Tibial artery (tissue), 4 donors: ENCODE measurements at regions not wholly inside any gene's neighbourhood (a gene's known extent, or its start where the extent isn't known, plus 50 kb on each side); places are given as distances from the start of the nearest gene placed in this dataset.

Experiments used
- DNase-seq, 2 donors: peaks; one replicate each; pipeline ENCODE4 v3.0.0-alpha.2; 2019
- H3K27ac ChIP-seq, 2 donors: fragments of 200-600 bp; sonication (generic) in 1 of 2; 1 replicate in 1 of 2; 2 replicates in 1 of 2; pipeline ENCODE4 v1.5.1; 2018 to 2019; ENCODE audit warnings: mild to moderate bottlenecking in 1 of 2
- H3K27me3 ChIP-seq, 2 donors: fragments of 200-600 bp; sonication (generic) in 1 of 2; one replicate each; pipeline versions ENCODE4 v1.5.1 to v1.6.0; 2016 to 2019
- H3K36me3 ChIP-seq, 3 donors: fragments of 200-600 bp; sonication (generic) in 2 of 3; one replicate each; pipeline ENCODE4 v1.5.1; 2016 to 2019; ENCODE audit warnings: mild to moderate bottlenecking in 2 of 3
- H3K4me1 ChIP-seq, 4 donors: fragments of 200-600 bp; sonication (generic) in 2 of 4; 1 replicate in 3 of 4; 2 replicates in 1 of 4; pipeline ENCODE4 v1.5.1; 2016 to 2019
- H3K4me3 ChIP-seq, 2 donors: fragments of 200-600 bp; sonication (generic) in 1 of 2; 1 replicate in 1 of 2; 2 replicates in 1 of 2; pipeline ENCODE4 v1.5.1; 2018 to 2019; ENCODE audit warnings: mild to moderate bottlenecking in 2 of 2
- H3K9me3 ChIP-seq, 3 donors: fragments of 200-600 bp; sonication (generic) in 1 of 3; one replicate each; pipeline ENCODE4 v1.5.1; 2016 to 2019
- intact Hi-C: fragments of 100-400 bp; cut with DNase I; formaldehyde crosslinking; loops from one replicate; pipeline ENCODE4 v1.15.0; 2023; ENCODE audit warnings: low total_unique reads
- TF ChIP-seq, protein P1 (sequence below), 2 experiments: fragments of 200-600 bp in 1 of 2; fragments of 450-650 bp in 1 of 2; IDR thresholded peaks; one replicate each; pipeline ENCODE4 v1.5.1; 2017 to 2019; ENCODE audit warnings: antibody characterized with exemption in 2 of 2, mild to moderate bottlenecking in 1 of 2, moderate library complexity in 1 of 2

DNA sequence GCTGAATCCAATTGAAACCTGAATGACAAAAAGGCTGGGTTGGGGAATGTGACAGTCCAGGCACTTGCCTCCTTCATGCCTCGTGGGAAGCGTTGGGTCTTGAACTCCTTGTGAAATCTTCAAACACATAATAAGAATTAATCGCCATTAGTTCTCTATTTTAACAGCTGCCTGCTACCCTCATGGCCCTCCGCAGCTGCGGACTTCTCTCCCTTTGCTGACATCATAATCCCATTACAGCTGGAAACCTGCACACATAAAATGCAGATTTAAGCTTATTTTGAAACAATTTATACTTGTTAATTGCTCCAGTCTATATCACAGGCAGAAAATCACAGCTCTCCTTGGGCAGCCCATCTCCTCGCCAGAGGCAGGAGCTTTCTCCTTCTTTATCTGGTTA, 403.0 kb upstream of the MKI67 start:
- H3K27me3 ChIP-seq: peaks cover 0 to 6% of the 10 kb centered on the region in 2 donors
- no peaks in the 10 kb centered on the region for H3K4me1 ChIP-seq
- TF ChIP-seq, protein P1, sequence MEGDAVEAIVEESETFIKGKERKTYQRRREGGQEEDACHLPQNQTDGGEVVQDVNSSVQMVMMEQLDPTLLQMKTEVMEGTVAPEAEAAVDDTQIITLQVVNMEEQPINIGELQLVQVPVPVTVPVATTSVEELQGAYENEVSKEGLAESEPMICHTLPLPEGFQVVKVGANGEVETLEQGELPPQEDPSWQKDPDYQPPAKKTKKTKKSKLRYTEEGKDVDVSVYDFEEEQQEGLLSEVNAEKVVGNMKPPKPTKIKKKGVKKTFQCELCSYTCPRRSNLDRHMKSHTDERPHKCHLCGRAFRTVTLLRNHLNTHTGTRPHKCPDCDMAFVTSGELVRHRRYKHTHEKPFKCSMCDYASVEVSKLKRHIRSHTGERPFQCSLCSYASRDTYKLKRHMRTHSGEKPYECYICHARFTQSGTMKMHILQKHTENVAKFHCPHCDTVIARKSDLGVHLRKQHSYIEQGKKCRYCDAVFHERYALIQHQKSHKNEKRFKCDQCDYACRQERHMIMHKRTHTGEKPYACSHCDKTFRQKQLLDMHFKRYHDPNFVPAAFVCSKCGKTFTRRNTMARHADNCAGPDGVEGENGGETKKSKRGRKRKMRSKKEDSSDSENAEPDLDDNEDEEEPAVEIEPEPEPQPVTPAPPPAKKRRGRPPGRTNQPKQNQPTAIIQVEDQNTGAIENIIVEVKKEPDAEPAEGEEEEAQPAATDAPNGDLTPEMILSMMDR (IDR thresholded peaks at IDR 0.05): no peak
- no peaks in the 10 kb centered on the region for H3K36me3 ChIP-seq
- H3K9me3 ChIP-seq: no peaks in the 10 kb centered on the region
- no peak overlapping the region for H3K4me3 ChIP-seq
- no peak overlapping the region for H3K27ac ChIP-seq
- intact Hi-C loops: no loop called here
- DNase-seq: no peak

DNA sequence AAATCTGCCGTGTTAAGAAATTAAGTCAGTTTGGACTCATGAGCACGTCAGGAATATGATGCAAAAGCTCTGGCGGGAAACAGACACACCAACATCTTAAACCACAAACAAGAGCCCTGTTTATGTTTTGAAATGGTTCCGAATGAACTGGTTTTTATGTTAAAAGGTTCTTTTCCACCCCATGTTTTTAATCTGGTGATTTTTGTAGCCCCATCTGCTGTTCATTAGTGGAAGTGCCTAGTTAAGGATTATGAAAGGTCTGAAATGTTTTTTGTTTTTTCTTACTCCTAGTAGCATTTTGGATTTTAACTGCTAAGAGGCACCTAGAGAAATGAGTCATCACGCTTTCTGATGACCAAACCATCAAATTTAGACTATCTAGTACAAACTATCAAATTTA, 404.1 kb upstream of the MKI67 start:
- Histone ChIP-seq H3K4me1 (no peaks in the 10 kb centered on the region), H3K27ac (no peak overlapping the region), H3K27me3 (peaks cover 0 to 7% of the 10 kb centered on the region in 2 donors), H3K9me3 (no peaks in the 10 kb centered on the region), H3K4me3 (no peak overlapping the region), H3K36me3 (no peaks in the 10 kb centered on the region)
- TF ChIP-seq, protein P1 (IDR thresholded peaks at IDR 0.05): peak; percentile 25 to 29
- DNase-seq: no peak
- intact Hi-C loops: no loop called here

DNA sequence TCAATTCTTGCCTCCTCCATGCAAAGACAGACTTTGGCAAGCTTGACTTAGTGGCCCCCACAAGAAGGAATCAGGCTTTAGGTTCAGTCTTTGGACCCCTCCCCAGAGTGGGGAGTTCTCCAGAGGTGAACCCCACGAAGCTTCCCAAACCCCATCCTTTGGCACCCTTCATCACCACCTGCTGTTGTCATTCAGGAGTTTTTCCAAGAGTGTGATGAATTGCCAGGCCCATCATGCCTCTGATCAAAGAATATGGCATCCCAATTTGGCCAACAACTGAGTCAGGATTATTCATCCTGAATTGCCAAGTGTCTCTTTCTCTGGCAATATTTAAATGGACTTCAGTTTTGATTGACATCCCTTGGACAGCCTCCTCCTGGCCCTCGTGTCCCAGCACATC, 404.7 kb upstream of the MKI67 start:
- no peak overlapping the region for H3K27ac ChIP-seq
- H3K9me3 ChIP-seq: no peaks in the 10 kb centered on the region
- intact Hi-C loops: no loop called here
- no peak overlapping the region for H3K4me3 ChIP-seq
- peaks cover 0 to 9% of the 10 kb centered on the region in 2 donors for H3K27me3 ChIP-seq
- H3K36me3 ChIP-seq: no peaks in the 10 kb centered on the region
- TF ChIP-seq, protein P1 (IDR thresholded peaks at IDR 0.05): no peak
- no peak for DNase-seq
- H3K4me1 ChIP-seq: no peaks in the 10 kb centered on the region

DNA sequence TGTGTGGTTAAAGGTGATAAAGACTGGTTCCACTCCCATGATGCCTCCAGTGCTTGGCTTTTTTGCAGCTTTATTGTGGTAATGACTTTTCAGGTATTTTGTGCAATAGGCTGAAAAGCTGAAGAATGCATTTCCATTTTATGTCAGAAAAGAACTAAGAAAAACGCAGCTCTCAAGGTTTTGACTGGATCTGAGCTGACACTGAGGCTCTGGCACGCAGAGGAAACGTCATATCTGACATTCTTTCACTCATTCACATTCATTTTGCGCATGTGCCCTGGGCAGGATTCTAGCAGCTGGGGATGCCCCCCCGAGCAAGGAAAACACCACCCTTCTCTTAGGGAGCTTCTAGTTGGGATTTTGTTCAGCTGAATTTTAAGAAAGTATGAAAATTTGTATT, 408.5 kb upstream of the MKI67 start:
- intact Hi-C loops: no loop called here
- TF ChIP-seq, protein P1 (IDR thresholded peaks at IDR 0.05): no peak
- H3K27ac ChIP-seq: no peak overlapping the region

DNA sequence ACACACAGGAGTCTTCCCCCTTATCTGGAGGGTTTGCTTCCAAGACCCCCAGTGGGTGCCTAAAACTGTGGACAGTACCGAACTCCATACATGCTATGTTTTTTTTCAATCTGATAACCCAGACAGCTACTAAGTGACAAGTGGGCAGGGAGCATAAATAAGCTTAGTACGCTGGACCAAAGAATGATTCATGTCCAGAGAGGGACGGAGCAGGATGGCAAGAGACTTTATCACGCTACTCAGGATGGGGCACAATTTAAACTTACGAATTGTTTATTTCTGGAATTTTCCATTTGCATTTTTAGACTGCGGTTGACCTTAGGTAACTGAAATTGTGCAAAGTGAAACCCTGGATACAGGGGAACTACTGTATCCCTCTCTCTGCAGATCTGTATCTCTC, 410.0 kb upstream of the MKI67 start:
- peaks cover 0 to 6% (median 0%) of the 10 kb centered on the region in 4 donors for H3K4me1 ChIP-seq
- DNase-seq: no peak
- H3K27ac ChIP-seq: no peak overlapping the region
- TF ChIP-seq, protein P1 (IDR thresholded peaks at IDR 0.05): no peak
- H3K4me3 ChIP-seq: no peak overlapping the region
- intact Hi-C loops: no loop called here
- H3K9me3 ChIP-seq: no peaks in the 10 kb centered on the region
- H3K27me3 ChIP-seq: peaks cover 0 to 28% of the 10 kb centered on the region in 2 donors
- no peaks in the 10 kb centered on the region for H3K36me3 ChIP-seq

More for the DNA sequence above, 408.5 kb upstream of the MKI67 start:
- H3K9me3 ChIP-seq: no peaks in the 10 kb centered on the region
- no peaks in the 10 kb centered on the region for H3K4me1 ChIP-seq
- no peak overlapping the region for H3K4me3 ChIP-seq
- peaks cover 0 to 13% of the 10 kb centered on the region in 2 donors for H3K27me3 ChIP-seq
- no peak for DNase-seq
- no peaks in the 10 kb centered on the region for H3K36me3 ChIP-seq

DNA sequence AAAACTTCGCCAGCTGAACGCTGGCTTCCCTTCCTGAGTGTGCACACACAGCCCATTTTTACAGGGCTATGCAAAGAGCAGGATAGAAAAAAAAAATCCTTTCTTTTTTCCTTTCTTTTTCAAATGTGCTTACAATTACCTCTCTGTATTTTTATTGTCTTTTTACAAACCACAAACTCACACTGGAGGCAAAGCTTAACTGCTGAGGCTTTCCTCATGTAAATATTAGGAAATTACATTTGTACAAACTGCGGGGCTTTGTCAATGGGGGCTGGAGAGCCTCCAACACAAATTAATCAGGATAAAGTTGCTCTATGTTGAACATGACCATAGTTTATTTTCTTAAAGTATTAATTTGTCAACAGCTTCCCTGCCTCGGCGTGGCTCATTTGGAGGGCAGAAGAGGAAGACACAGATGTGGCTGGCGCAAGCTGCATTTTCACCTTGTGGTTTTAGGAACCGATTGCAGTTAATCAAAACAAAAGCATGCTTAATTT, 411.7 kb upstream of the MKI67 start:
- H3K36me3 ChIP-seq: no peaks in the 10 kb centered on the region
- H3K4me1 ChIP-seq: peaks cover 0 to 6% (median 0%) of the 10 kb centered on the region in 4 donors
- H3K27ac ChIP-seq: no peak overlapping the region
- peaks cover 0 to 30% of the 10 kb centered on the region in 2 donors for H3K27me3 ChIP-seq
- H3K4me3 ChIP-seq: no peak overlapping the region
- no peaks in the 10 kb centered on the region for H3K9me3 ChIP-seq
- intact Hi-C loops: no loop called here
- DNase-seq: no peak
- TF ChIP-seq, protein P1 (IDR thresholded peaks at IDR 0.05): no peak
